H1 (cell line): ENCODE measurements at regions not wholly inside any gene's neighbourhood (a gene's known extent, or its start where the extent isn't known, plus 50 kb on each side); places are given as distances from the start of the nearest gene placed in this dataset.

Experiments used
- CTCF ChIA-PET: fragments of 300-600 bp; sonication (Branson Sonifier 250); formaldehyde crosslinking; loops from one replicate; lab custom pipeline; 2021; ENCODE audit not compliant: partially characterized antibody; lab: Charles Lee
- POLR2A ChIA-PET: fragments of 300-600 bp; sonication (Branson Sonifier 250); formaldehyde crosslinking; loops from one replicate; lab custom pipeline; 2021; ENCODE audit warnings: inconsistent platforms; ENCODE audit not compliant: partially characterized antibody; lab: Charles Lee
- DNase-seq, 2 experiments: peaks; one replicate each; pipeline versions ENCODE4 v3.0.0 to v3.0.0-alpha.2; 2010 to 2022; ENCODE audit warnings: low spot score in 2 of 2, low read depth in 1 of 2, mixed read lengths in 1 of 2
- FAIRE-seq: peaks from 2 replicates; lab custom pipeline; 2011; peaks lifted over from hg19 to GRCh38; lab: Jason Lieb, UNC
- H2AFZ ChIP-seq: 2 replicates; pipeline ENCODE4 v1.8.1; 2012; ENCODE audit warnings: low read length, inconsistent platforms
- H2AK5ac ChIP-seq: 2 replicates; pipeline ENCODE4 v1.6.1; 2013; ENCODE audit warnings: low read depth, low read length
- H2BK120ac ChIP-seq: replicated peaks from 2 replicates; pipeline ENCODE3; 2013; ENCODE audit warnings: low read depth, low read length, inconsistent platforms
- H2BK12ac ChIP-seq: 2 replicates; pipeline ENCODE4 v1.6.1; 2013; ENCODE audit warnings: low read depth, low read length
- H2BK15ac ChIP-seq: 2 replicates; pipeline ENCODE4 v1.6.1; 2013; ENCODE audit warnings: low read length
- H2BK20ac ChIP-seq: 2 replicates; pipeline ENCODE4 v1.6.1; 2013; ENCODE audit warnings: low read length
- H2BK5ac ChIP-seq: 2 replicates; pipeline ENCODE4 v1.6.1; 2013; ENCODE audit warnings: low read depth, low read length
- H3K14ac ChIP-seq: 2 replicates; pipeline ENCODE4 v1.6.1; 2013; ENCODE audit warnings: inconsistent platforms; ENCODE audit not compliant: insufficient read length
- H3K18ac ChIP-seq: 2 replicates; pipeline ENCODE4 v1.6.1; 2013; ENCODE audit warnings: low read length; ENCODE audit errors: extremely low read depth
- H3K23ac ChIP-seq: 2 replicates; pipeline ENCODE4 v1.6.1; 2013; ENCODE audit warnings: inconsistent platforms; ENCODE audit not compliant: insufficient read length
- H3K23me2 ChIP-seq: 2 replicates; pipeline ENCODE4 v1.6.1; 2013; ENCODE audit warnings: low read depth, low read length
- H3K27ac ChIP-seq: 2 replicates; pipeline ENCODE4 v1.6.1; 2011; ENCODE audit warnings: low read depth, low read length, inconsistent platforms
- H3K27me3 ChIP-seq, 4 experiments: replicated peaks in 1 of 4; 1 replicate in 1 of 4; 2 replicates in 3 of 4; pipeline versions ENCODE4 v1.6.1 to v1.8.1; 2011 to 2013; ENCODE audit warnings: low read length in 3 of 4, mild to moderate bottlenecking in 3 of 4, inconsistent platforms in 2 of 4, mixed read lengths in 2 of 4, moderate library complexity in 1 of 4; ENCODE audit not compliant: control insufficient read depth in 3 of 4, insufficient read depth in 3 of 4; ENCODE audit errors: extremely low read depth in 1 of 4
- H3K36me3 ChIP-seq, 4 experiments: 2 replicates each; pipeline versions ENCODE4 v1.6.1 to v1.8.1; 2011 to 2013; ENCODE audit warnings: mild to moderate bottlenecking in 4 of 4, low read length in 3 of 4, moderate library complexity in 2 of 4, control low read depth in 1 of 4, inconsistent platforms in 1 of 4; ENCODE audit not compliant: insufficient read depth in 4 of 4, control insufficient read depth in 2 of 4
- H3K4ac ChIP-seq: replicated peaks from 2 replicates; pipeline ENCODE3; 2013; ENCODE audit warnings: low read length, low read depth, mixed read lengths, inconsistent platforms; ENCODE audit not compliant: insufficient read length
- H3K4me1 ChIP-seq, 4 experiments: replicated peaks in 1 of 4; 1 replicate in 1 of 4; 2 replicates in 3 of 4; pipeline versions ENCODE4 v1.6.1 to v1.8.1; 2011 to 2013; ENCODE audit warnings: low read length in 3 of 4, inconsistent platforms in 2 of 4, mixed read lengths in 1 of 4; ENCODE audit not compliant: insufficient read depth in 4 of 4, control insufficient read depth in 3 of 4
- H3K4me2 ChIP-seq, 2 experiments: 2 replicates each; pipeline versions ENCODE4 v1.6.1 to v1.8.1; 2011 to 2013; ENCODE audit warnings: low read depth in 2 of 2, low read length in 2 of 2, control low read depth in 1 of 2, inconsistent platforms in 1 of 2, mild to moderate bottlenecking in 1 of 2; ENCODE audit not compliant: insufficient read depth in 1 of 2
- H3K4me3 ChIP-seq, 4 experiments: fragments of 200-600, 300-600 bp in 1 of 4; sonication (generic), shearing (Covaris generic), sonication (Bioruptor Twin) in 1 of 4; 2 replicates each; pipeline versions ENCODE4 v1.5.1 to v1.8.1; 2011 to 2016; ENCODE audit warnings: low read length in 4 of 4, low read depth in 3 of 4, control low read depth in 2 of 4, inconsistent platforms in 2 of 4, mild to moderate bottlenecking in 2 of 4, mixed read lengths in 1 of 4, moderate library complexity in 1 of 4; ENCODE audit not compliant: insufficient read depth in 2 of 4; ENCODE audit errors: extremely low read depth in 1 of 4
- H3K56ac ChIP-seq: replicated peaks from 2 replicates; pipeline ENCODE3; 2013; ENCODE audit warnings: low read depth, mild to moderate bottlenecking, mixed read lengths, low read length, inconsistent platforms; ENCODE audit not compliant: insufficient read length
- H3K79me1 ChIP-seq: 2 replicates; pipeline ENCODE4 v1.6.1; 2013; ENCODE audit warnings: low read depth, low read length, control low read depth
- H3K79me2 ChIP-seq, 2 experiments: 2 replicates each; pipeline versions ENCODE4 v1.6.1 to v1.8.1; 2012 to 2013; ENCODE audit warnings: low read length in 2 of 2, mild to moderate bottlenecking in 2 of 2, inconsistent platforms in 1 of 2; ENCODE audit not compliant: insufficient read depth in 2 of 2, control insufficient read depth in 1 of 2
- H3K9ac ChIP-seq, 4 experiments: replicated peaks in 1 of 4; 1 replicate in 1 of 4; 2 replicates in 3 of 4; pipeline versions ENCODE4 v1.6.1 to v1.8.1; 2011 to 2013; ENCODE audit warnings: low read depth in 3 of 4, low read length in 3 of 4, control low read depth in 2 of 4, mild to moderate bottlenecking in 2 of 4, moderate library complexity in 2 of 4, inconsistent platforms in 1 of 4; ENCODE audit errors: extremely low read depth in 1 of 4
- H3K9me3 ChIP-seq, 2 experiments: 2 replicates each; pipeline versions ENCODE4 v1.6.1 to v1.8.1; 2012 to 2013; ENCODE audit warnings: mild to moderate bottlenecking in 2 of 2, moderate library complexity in 2 of 2, control low read depth in 1 of 2, inconsistent platforms in 1 of 2, low read depth in 1 of 2, low read length in 1 of 2, mixed read lengths in 1 of 2; ENCODE audit not compliant: insufficient read depth in 2 of 2
- H4K20me1 ChIP-seq, 2 experiments: replicated peaks in 1 of 2; 2 replicates each; pipeline versions ENCODE3 to v1.8.1; 2011 to 2013; ENCODE audit warnings: inconsistent platforms in 2 of 2, low read length in 2 of 2, mild to moderate bottlenecking in 1 of 2; ENCODE audit not compliant: insufficient read depth in 2 of 2, control insufficient read depth in 1 of 2
- H4K5ac ChIP-seq: 2 replicates; pipeline ENCODE4 v1.6.1; 2013; ENCODE audit warnings: low read length, low read depth, mixed read lengths, inconsistent platforms; ENCODE audit not compliant: insufficient read length
- H4K8ac ChIP-seq: 2 replicates; pipeline ENCODE4 v1.8.0; 2013; ENCODE audit warnings: mild to moderate bottlenecking, moderate library complexity, low read length, inconsistent platforms; ENCODE audit not compliant: insufficient read depth; ENCODE audit errors: extremely low read depth
- H4K91ac ChIP-seq: replicated peaks from 2 replicates; pipeline ENCODE3; 2013; ENCODE audit warnings: low read length, mixed read lengths, inconsistent platforms; ENCODE audit not compliant: insufficient read length
- ASH2L ChIP-seq: fragments of 200-600, 300-600 bp; sonication (generic); IDR thresholded peaks from one replicate; pipeline ENCODE4 v1.7.1; 2017; ENCODE audit warnings: low read length
- BRCA1 ChIP-seq: IDR thresholded peaks from 2 replicates; pipeline ENCODE4 v1.6.1; 2012; ENCODE audit warnings: low read depth, low read length, improper control_type of control experiment
- CBX8 ChIP-seq: fragments of 300-800, 300-1000 bp; sonication (generic); IDR thresholded peaks from 2 replicates; pipeline ENCODE4 v1.7.1; 2016; ENCODE audit warnings: low read depth, low read length, borderline replicate concordance
- CHD2 ChIP-seq: IDR thresholded peaks from 2 replicates; pipeline ENCODE4 v1.6.1; 2012; ENCODE audit warnings: low read length, improper control_type of control experiment
- EP300 ChIP-seq, 2 experiments: IDR thresholded peaks; 1 replicate in 1 of 2; 2 replicates in 1 of 2; pipeline ENCODE4 v1.6.1; 2011 to 2012; ENCODE audit warnings: low read depth in 2 of 2, low read length in 2 of 2, mild to moderate bottlenecking in 2 of 2, borderline replicate concordance in 1 of 2, inconsistent platforms in 1 of 2, moderate library complexity in 1 of 2
- GABPA ChIP-seq: IDR thresholded peaks from 2 replicates; pipeline ENCODE4 v1.6.1; 2011; ENCODE audit warnings: mild to moderate bottlenecking, low read length, moderate library complexity, borderline replicate concordance; ENCODE audit not compliant: insufficient read depth
- SIX5 ChIP-seq: IDR thresholded peaks from 2 replicates; pipeline ENCODE4 v1.6.1; 2011; ENCODE audit warnings: mild to moderate bottlenecking, low read depth, low read length
- TCF12 ChIP-seq: IDR thresholded peaks from 2 replicates; pipeline ENCODE4 v1.6.1; 2011; ENCODE audit warnings: low read depth, mild to moderate bottlenecking, low read length
- YY1 ChIP-seq: IDR thresholded peaks from 2 replicates; pipeline ENCODE4 v1.6.1; 2011; ENCODE audit warnings: low read depth, mild to moderate bottlenecking, low read length
- WGBS, 2 experiments: shearing (Covaris generic) in 1 of 2; methylation state at CpG; one replicate each; pipeline versions ENCODE4 v1.1.6 to v1.1.7; 2013 to 2015; ENCODE audit warnings: low lambda C conversion rate in 2 of 2, mixed read lengths in 2 of 2, inconsistent platforms in 1 of 2, low coverage in 1 of 2, missing lambda C conversion rate in 1 of 2; ENCODE audit not compliant: insufficient replicate concordance in 2 of 2, insufficient coverage in 1 of 2, insufficient read length in 1 of 2; ENCODE audit errors: extremely low coverage in 1 of 2, missing lambda C conversion rate in 1 of 2; 5-methylcytosine and 5-hydroxymethylcytosine counted together

- no peak overlapping the region for H3K18ac ChIP-seq
- no peaks in the 10 kb centered on the region for H3K79me1 ChIP-seq
- FAIRE-seq (no peak), DNase-seq (no peak)
- H4K8ac ChIP-seq = no peak overlapping the region
- H2BK20ac ChIP-seq = no peak overlapping the region
- no peaks in the 10 kb centered on the region for H3K27me3 ChIP-seq
- H3K4me1 ChIP-seq = no peaks in the 10 kb centered on the region
- no peaks in the 10 kb centered on the region for H3K36me3 ChIP-seq
- no peak overlapping the region for H4K5ac ChIP-seq
- TF ChIP-seq SIX5 = no peak
- TF ChIP-seq BRCA1 = no peak
- no peak for TF ChIP-seq TCF12
- TF ChIP-seq ASH2L = no peak
- TF ChIP-seq GABPA = no peak
- TF ChIP-seq EP300 (IDR thresholded peaks at IDR 0.05; ENCODE audit: borderline replicate concordance in 1 of 2, low read depth in 2 of 2, low read length in 2 of 2) = no peak
- no peak for TF ChIP-seq CHD2
- TF ChIP-seq CBX8 = no peak
- TF ChIP-seq YY1 = no peak
- no peak overlapping the region for H3K56ac ChIP-seq
- H2AFZ ChIP-seq = no peak overlapping the region
- ChIA-PET POLR2A (no interaction called here), CTCF (no interaction called here)
- H2BK120ac ChIP-seq = no peak overlapping the region
- H2BK12ac ChIP-seq = no peak overlapping the region
- no peak overlapping the region for H3K27ac ChIP-seq
- no peaks in the 10 kb centered on the region for H4K20me1 ChIP-seq
- H3K23me2 ChIP-seq = no peaks in the 10 kb centered on the region
- H2BK15ac ChIP-seq = no peak overlapping the region
- H3K79me2 ChIP-seq = no peaks in the 10 kb centered on the region
- 82% methylated on average over 4 of the region's 4 CpGs; no CpG with 5 or more reads in 1 of the 2 experiments for WGBS, 2 experiments
- H3K4ac ChIP-seq = no peak overlapping the region
- no peak overlapping the region for H3K9ac ChIP-seq
- peaks cover 8 to 9% of the 10 kb centered on the region in 2 experiments; a peak in 2 of 4 replicates for H3K9me3 ChIP-seq
- no peak overlapping the region for H4K91ac ChIP-seq
- no peak overlapping the region for H2BK5ac ChIP-seq
- no peak overlapping the region for H3K23ac ChIP-seq
- H2AK5ac ChIP-seq = no peak overlapping the region
- no peak overlapping the region for H3K14ac ChIP-seq
- H3K4me3 ChIP-seq = no peak overlapping the region
- H3K4me2 ChIP-seq = no peak overlapping the region
These were observed 220.5 kb downstream of the FAM43A start for GRCh38 chr3:194906229-194906629.
